ENCODE measurements at regions not wholly inside any gene's neighbourhood (a gene's known extent, or its start where the extent isn't known, plus 50 kb on each side); places are given as distances from the start of the nearest gene placed in this dataset.
A peak's percentile ranks its signal among the peaks of the same experiment; 100 is the strongest.

DNA sequence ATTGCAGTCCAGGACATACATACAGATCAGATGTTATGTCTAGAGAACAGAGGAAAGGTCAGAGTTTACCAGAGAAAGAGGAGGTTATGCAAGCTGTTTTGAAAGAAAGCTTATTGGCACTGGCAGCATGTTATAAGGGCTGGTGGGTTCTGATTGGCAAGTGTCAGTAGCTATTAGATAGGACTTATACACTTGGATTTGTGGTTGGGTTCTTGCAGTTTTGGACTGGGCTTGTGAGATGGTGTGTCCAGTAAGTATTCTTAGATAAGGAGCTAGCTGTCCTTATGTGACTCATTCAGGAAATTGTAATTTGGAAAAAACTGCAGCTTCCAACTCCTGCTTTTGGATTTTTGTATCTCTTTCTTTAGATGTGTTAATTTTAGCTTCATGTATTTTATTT is 130.7 kb upstream of the NAMPT start:
- H3K4me3 Mint-ChIP-seq: no peak overlapping the region
- H3K27ac Mint-ChIP-seq: no peak overlapping the region
- peaks cover 42% of the 10 kb centered on the region for H3K27me3 Mint-ChIP-seq (ENCODE audit: low read depth)
- CTCF ChIA-PET: interaction anchor here (1.4 to 2.0 kb wide), 2 partner anchors 47 to 239 kb away, joined by 4 to 5 read pairs; no protein-coding TSS in a partner anchor
- H3K4me1 Mint-ChIP-seq (ENCODE audit: low read depth): peaks cover 35% of the 10 kb centered on the region
- peaks cover 13% of the 10 kb centered on the region for H3K9me3 Mint-ChIP-seq
- no peak for DNase-seq
- peaks cover 1% of the 10 kb centered on the region for H3K36me3 Mint-ChIP-seq (ENCODE audit: low read depth)
- intact Hi-C loops (cut with micrococcal nuclease): no loop called here

DNA sequence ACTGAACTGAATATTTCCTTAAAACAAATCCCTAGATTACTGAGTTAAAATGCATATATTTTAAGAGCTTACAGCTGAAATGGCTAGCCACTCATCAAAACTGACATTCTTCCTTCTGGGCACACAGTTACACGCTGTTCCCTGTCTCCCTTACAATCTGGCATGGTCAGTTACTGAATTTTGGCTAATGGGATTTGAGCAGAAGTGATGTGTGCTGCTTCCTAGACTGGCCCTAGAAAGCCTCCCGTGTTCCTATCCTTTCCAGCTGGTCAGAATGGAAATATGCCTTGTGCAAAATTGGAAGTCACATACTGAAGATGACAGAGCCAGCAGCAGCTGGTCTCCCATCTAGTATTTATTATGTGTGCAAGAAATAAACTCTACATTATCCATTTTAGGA is 128.7 kb upstream of the NAMPT start:
- Mint-ChIP-seq H3K9me3 (peaks cover 13% of the 10 kb centered on the region), H3K27me3 (ENCODE audit: low read depth) (peaks cover 43% of the 10 kb centered on the region), H3K36me3 (ENCODE audit: low read depth) (peaks cover 1% of the 10 kb centered on the region), H3K27ac (no peak overlapping the region), H3K4me1 (ENCODE audit: low read depth) (peaks cover 16% of the 10 kb centered on the region), H3K4me3 (no peak overlapping the region)
- CTCF ChIA-PET: no interaction called here
- DNase-seq: no peak
- intact Hi-C loops (cut with micrococcal nuclease): no loop called here

- Mint-ChIP-seq H3K4me3 (no peak overlapping the region), H3K27me3 (ENCODE audit: low read depth) (peaks cover 44% of the 10 kb centered on the region), H3K36me3 (ENCODE audit: low read depth) (peaks cover 4% of the 10 kb centered on the region), H3K27ac (peak overlapping the region; percentile 50), H3K4me1 (ENCODE audit: low read depth) (peaks cover 32% of the 10 kb centered on the region), H3K9me3 (peaks cover 9% of the 10 kb centered on the region)
- CTCF ChIA-PET: interaction anchor here (0.6 to 1.3 kb wide), 3 partner anchors 20 to 32 kb away, joined by 3 to 5 read pairs (median 3); no protein-coding TSS in a partner anchor
- intact Hi-C loops (cut with micrococcal nuclease): loop anchor here (1.0 to 5.0 kb wide), 9 partner anchors 20 to 598 kb away; partner anchors contain the start of gene PIK3CG
- DNase-seq: peak; percentile 53
Observed at GRCh38 chr7:106405697-106406141, 120.9 kb upstream of the NAMPT start.

DNA sequence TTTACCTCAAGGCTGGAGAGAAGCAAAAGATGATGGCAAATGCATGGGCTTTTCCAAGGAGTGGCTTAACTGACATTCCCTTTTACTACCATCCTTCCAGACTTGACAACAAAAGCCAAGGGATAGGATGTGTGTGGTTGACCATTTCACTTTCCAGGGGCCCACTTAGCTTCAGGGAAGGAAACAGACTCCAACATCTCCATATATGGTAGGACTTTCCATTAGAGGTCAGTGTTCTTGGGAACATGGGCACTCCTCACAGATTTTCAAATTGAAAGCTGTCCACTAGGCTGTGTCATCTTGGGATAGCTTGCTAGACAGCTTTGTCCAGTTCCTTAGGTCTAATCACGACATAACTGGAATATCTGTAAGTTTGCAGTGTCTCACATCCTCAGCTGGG is 118.1 kb upstream of the NAMPT start:
- peaks cover 4% of the 10 kb centered on the region for H3K36me3 Mint-ChIP-seq (ENCODE audit: low read depth)

GRCh38 chr7:106400923-106401322 is 116.1 kb upstream of the NAMPT start:
- Mint-ChIP-seq H3K27ac (no peak overlapping the region), H3K4me1 (ENCODE audit: low read depth) (peaks cover 18% of the 10 kb centered on the region), H3K36me3 (ENCODE audit: low read depth) (peaks cover 4% of the 10 kb centered on the region), H3K27me3 (ENCODE audit: low read depth) (peaks cover 66% of the 10 kb centered on the region), H3K9me3 (peaks cover 9% of the 10 kb centered on the region), H3K4me3 (no peak overlapping the region)
- CTCF ChIA-PET: interaction anchor here (1.3 kb wide), 1 partner anchor 15 kb away, joined by 5 read pairs; no protein-coding TSS in a partner anchor
- no peak for DNase-seq
- intact Hi-C loops (cut with micrococcal nuclease): no loop called here

More for the DNA sequence above, 118.1 kb upstream of the NAMPT start:
- Mint-ChIP-seq H3K9me3 (peaks cover 9% of the 10 kb centered on the region), H3K4me3 (no peak overlapping the region), H3K27ac (no peak overlapping the region), H3K27me3 (ENCODE audit: low read depth) (peaks cover 52% of the 10 kb centered on the region), H3K4me1 (ENCODE audit: low read depth) (peaks cover 29% of the 10 kb centered on the region)
- intact Hi-C loops (cut with micrococcal nuclease): no loop called here
- CTCF ChIA-PET: interaction anchor here (0.6 to 2.1 kb wide), 3 partner anchors 14 to 62 kb away, joined by 4 to 9 read pairs (median 5); no protein-coding TSS in a partner anchor
- no peak for DNase-seq

DNA sequence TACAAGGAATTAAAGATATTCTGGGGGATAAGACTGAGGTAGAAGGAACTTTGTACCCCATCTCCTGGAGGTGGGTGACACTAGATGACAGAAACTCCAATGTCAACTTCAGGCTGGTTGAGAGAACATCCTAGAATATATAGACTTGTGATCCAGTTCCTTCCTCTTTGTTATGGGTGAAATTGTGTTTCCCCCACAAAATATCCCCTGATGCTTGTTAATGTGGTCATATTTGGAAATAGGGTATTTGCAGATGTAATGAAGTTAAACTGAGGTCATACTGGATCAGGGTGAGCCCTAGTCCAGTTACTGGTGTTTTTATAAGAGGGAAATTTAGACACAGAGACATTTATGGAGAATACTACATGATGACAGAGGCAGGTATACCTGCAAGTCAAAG is 114.0 kb upstream of the NAMPT start:
- no peak overlapping the region for H3K27ac Mint-ChIP-seq
- CTCF ChIA-PET: no interaction called here
- DNase-seq: no peak
- peaks cover 1% of the 10 kb centered on the region for H3K36me3 Mint-ChIP-seq (ENCODE audit: low read depth)
- H3K4me3 Mint-ChIP-seq: no peak overlapping the region
- peaks cover 79% of the 10 kb centered on the region for H3K27me3 Mint-ChIP-seq (ENCODE audit: low read depth)
- peaks cover 4% of the 10 kb centered on the region for H3K4me1 Mint-ChIP-seq (ENCODE audit: low read depth)
- peaks cover 7% of the 10 kb centered on the region for H3K9me3 Mint-ChIP-seq
- intact Hi-C loops (cut with micrococcal nuclease): no loop called here

DNA sequence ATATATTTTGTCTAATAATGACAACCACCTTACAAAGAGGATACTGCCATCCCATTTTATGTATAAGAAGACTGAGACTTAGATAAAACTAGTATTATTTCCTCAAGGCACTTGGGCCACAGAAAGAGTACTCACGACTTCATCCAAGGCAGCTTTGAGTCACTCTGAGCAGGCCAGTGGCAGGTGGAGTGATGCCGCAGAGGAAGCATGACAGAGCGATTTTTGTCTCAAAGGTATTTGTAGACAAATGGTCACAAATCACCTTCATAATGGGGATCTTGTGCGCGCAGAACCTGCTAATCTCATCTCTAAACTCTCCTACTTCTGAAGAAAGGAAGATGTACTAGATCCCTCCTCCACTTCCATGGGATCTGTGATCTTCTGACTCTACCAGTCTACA is 113.2 kb upstream of the NAMPT start:
- intact Hi-C loops (cut with micrococcal nuclease): no loop called here
- H3K9me3 Mint-ChIP-seq: peaks cover 1% of the 10 kb centered on the region
- CTCF ChIA-PET: no interaction called here
- peaks cover 1% of the 10 kb centered on the region for H3K36me3 Mint-ChIP-seq (ENCODE audit: low read depth)
- DNase-seq: no peak
- no peak overlapping the region for H3K4me3 Mint-ChIP-seq
- H3K27me3 Mint-ChIP-seq (ENCODE audit: low read depth): peaks cover 73% of the 10 kb centered on the region
- no peak overlapping the region for H3K27ac Mint-ChIP-seq
- peaks cover 3% of the 10 kb centered on the region for H3K4me1 Mint-ChIP-seq (ENCODE audit: low read depth)

GRCh38 chr7:106394526-106394925 is 109.7 kb upstream of the NAMPT start:
- Mint-ChIP-seq H3K4me3 (no peak overlapping the region), H3K9me3 (no peaks in the 10 kb centered on the region), H3K27ac (no peak overlapping the region), H3K4me1 (ENCODE audit: low read depth) (peaks cover 5% of the 10 kb centered on the region), H3K27me3 (ENCODE audit: low read depth) (peaks cover 51% of the 10 kb centered on the region), H3K36me3 (ENCODE audit: low read depth) (no peaks in the 10 kb centered on the region)
- DNase-seq: no peak
- CTCF ChIA-PET: no interaction called here
- intact Hi-C loops (cut with micrococcal nuclease): no loop called here

DNA sequence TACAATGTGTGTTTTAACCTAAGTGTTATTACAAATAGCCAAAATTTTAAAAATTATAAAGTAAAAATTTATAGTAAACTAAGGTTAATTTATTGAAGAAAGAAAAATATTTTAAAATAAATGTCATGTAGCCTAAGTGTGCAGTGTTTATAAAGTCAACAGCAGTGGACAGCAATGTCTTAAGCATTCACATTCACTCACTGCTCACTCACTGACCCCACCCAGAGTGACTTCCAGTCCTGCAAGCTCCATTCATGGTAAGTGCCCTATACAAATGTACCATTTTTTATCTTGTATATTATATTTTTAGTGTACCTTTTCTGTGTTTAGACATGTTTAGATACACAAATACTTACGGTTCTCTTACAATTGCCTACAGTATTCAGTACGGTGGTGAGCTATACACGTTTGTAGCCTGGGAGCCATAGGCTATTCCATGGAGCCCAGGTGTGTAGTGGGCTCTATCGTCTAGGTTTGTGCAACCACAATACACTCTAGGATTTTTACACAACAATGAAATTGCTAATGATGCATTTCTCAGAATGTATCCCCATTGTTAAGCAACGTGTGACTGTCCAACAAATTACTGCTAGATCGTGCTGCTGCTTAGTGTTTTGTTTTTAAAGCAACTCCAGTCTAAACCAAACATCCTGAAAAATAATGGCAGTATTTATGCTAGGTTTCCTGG is 108.9 kb upstream of the NAMPT start:
- DNase-seq: no peak
- H3K36me3 Mint-ChIP-seq (ENCODE audit: low read depth): no peaks in the 10 kb centered on the region
- no peaks in the 10 kb centered on the region for H3K9me3 Mint-ChIP-seq
- no peak overlapping the region for H3K27ac Mint-ChIP-seq
- no peak overlapping the region for H3K4me3 Mint-ChIP-seq
- peaks cover 5% of the 10 kb centered on the region for H3K4me1 Mint-ChIP-seq (ENCODE audit: low read depth)
- intact Hi-C loops (cut with micrococcal nuclease): loop anchor here (2.0 kb wide), 1 partner anchor 15 kb away; no protein-coding TSS in a partner anchor
- CTCF ChIA-PET: no interaction called here
- peaks cover 43% of the 10 kb centered on the region for H3K27me3 Mint-ChIP-seq (ENCODE audit: low read depth)

- CTCF ChIA-PET: no interaction called here
- H3K4me1 Mint-ChIP-seq (ENCODE audit: low read depth): peaks cover 5% of the 10 kb centered on the region
- no peak overlapping the region for H3K4me3 Mint-ChIP-seq
- H3K27ac Mint-ChIP-seq: no peak overlapping the region
- H3K9me3 Mint-ChIP-seq: no peaks in the 10 kb centered on the region
- no peak for DNase-seq
- intact Hi-C loops (cut with micrococcal nuclease): loop anchor here (2.0 kb wide), 1 partner anchor 14 kb away; no protein-coding TSS in a partner anchor
- no peaks in the 10 kb centered on the region for H3K36me3 Mint-ChIP-seq (ENCODE audit: low read depth)
- H3K27me3 Mint-ChIP-seq (ENCODE audit: low read depth): peaks cover 34% of the 10 kb centered on the region
Observed at GRCh38 chr7:106392590-106392989, 107.8 kb upstream of the NAMPT start.

- Mint-ChIP-seq H3K36me3 (ENCODE audit: low read depth) (no peaks in the 10 kb centered on the region), H3K27me3 (ENCODE audit: low read depth) (peaks cover 29% of the 10 kb centered on the region), H3K4me3 (no peak overlapping the region), H3K4me1 (ENCODE audit: low read depth) (peaks cover 5% of the 10 kb centered on the region), H3K27ac (no peak overlapping the region), H3K9me3 (no peaks in the 10 kb centered on the region)
- no peak for DNase-seq
- CTCF ChIA-PET: no interaction called here
- intact Hi-C loops (cut with micrococcal nuclease): loop anchor here (2.0 kb wide), 1 partner anchor 13 kb away; no protein-coding TSS in a partner anchor
Observed at GRCh38 chr7:106392144-106392543, 107.4 kb upstream of the NAMPT start.

GRCh38 chr7:106386958-106387357 is 102.2 kb upstream of the NAMPT start:
- H3K9me3 Mint-ChIP-seq: no peaks in the 10 kb centered on the region
- H3K4me1 Mint-ChIP-seq (ENCODE audit: low read depth): no peaks in the 10 kb centered on the region
- peaks cover 7% of the 10 kb centered on the region for H3K27me3 Mint-ChIP-seq (ENCODE audit: low read depth)
- no peak for DNase-seq
- H3K27ac Mint-ChIP-seq: no peak overlapping the region
- intact Hi-C loops (cut with micrococcal nuclease): no loop called here
- H3K4me3 Mint-ChIP-seq: no peak overlapping the region
- no peaks in the 10 kb centered on the region for H3K36me3 Mint-ChIP-seq (ENCODE audit: low read depth)
- CTCF ChIA-PET: interaction anchor here (0.6 kb wide), 1 partner anchor 36 kb away, joined by 3 read pairs; no protein-coding TSS in a partner anchor

DNA sequence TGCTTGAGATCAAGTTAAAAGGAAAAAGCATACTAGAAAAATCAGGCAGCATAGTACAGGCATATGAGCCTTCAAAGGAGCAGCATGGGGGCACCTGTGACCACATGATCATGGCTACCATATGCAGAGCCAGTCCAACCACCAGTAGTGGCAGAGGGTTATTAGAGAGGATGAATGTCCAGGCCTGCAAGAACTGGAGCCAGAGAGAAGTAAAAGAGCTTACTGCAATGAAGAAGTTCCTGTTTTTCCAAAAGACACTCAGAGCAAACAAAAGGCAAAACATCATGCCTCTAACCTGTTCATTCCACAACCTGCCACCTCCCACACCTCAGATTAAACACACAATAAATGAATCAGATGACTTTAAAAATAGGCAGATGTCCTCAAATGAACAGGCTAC is 99.6 kb upstream of the NAMPT start:
- H3K36me3 Mint-ChIP-seq (ENCODE audit: low read depth): no peaks in the 10 kb centered on the region
- CTCF ChIA-PET: interaction anchor here (1.0 to 1.1 kb wide), 2 partner anchors 38 to 207 kb away, joined by 3 to 4 read pairs; no protein-coding TSS in a partner anchor
- no peak overlapping the region for H3K4me3 Mint-ChIP-seq
- peaks cover 13% of the 10 kb centered on the region for H3K27me3 Mint-ChIP-seq (ENCODE audit: low read depth)
- H3K9me3 Mint-ChIP-seq: no peaks in the 10 kb centered on the region
- DNase-seq: no peak
- no peaks in the 10 kb centered on the region for H3K4me1 Mint-ChIP-seq (ENCODE audit: low read depth)
- intact Hi-C loops (cut with micrococcal nuclease): no loop called here
- no peak overlapping the region for H3K27ac Mint-ChIP-seq

Measured in activated naive CD4-positive, alpha-beta T cell treated with anti-CD3 and anti-CD28 coated beads for 36 hours (primary cell).